Right ventricle myocardium superior (tissue), 1 donor: ENCODE measurements at regions not wholly inside any gene's neighbourhood (a gene's known extent, or its start where the extent isn't known, plus 50 kb on each side); places are given as distances from the start of the nearest gene placed in this dataset.

Experiments used
- ATAC-seq: fragments of 200-7000 bp; cut with Tn5 transposase; one replicate; pipeline ENCODE4 v1.9.1; 2020; ENCODE audit warnings: mild to moderate bottlenecking; ENCODE audit not compliant: poor library complexity
- DNase-seq: peaks from one replicate; pipeline ENCODE4 v3.0.0-alpha.2; 2020
- intact Hi-C: fragments of 100-400 bp; cut with DNase I; formaldehyde crosslinking; loops from one replicate; pipeline ENCODE4 v1.11.2; 2022
- donor health status: DM: no; HTN: yes; CAD: no; lungs with severe emphysema.

- DNase-seq, result no peak
- ATAC-seq, result no peak
- intact Hi-C loops, result no loop called here
Observed at GRCh38 chr4:155530857-155531256, 135.8 kb upstream of the GUCY1A1 start.

DNA sequence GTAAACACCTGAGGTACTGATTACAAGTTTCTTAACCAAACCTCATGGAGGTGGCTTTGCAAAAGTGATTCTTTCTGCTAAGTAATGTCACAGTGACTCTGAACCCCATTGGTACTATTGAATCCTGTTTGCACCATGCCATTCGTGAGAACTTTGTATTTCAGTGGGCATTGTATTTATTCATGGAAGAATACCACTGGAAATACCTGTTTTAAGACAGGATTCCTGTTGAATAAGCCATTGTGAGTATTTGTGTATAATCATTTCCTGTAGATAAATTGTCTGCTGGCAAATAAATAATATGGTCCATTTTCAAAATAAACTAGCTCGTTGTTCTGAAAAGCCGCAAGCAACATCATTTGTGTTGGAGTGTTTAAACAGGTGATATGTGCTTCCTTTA is 136.4 kb upstream of the GUCY1A1 start:
- DNase-seq (no peak), ATAC-seq (no peak)
- intact Hi-C loops, result no loop called here

- DNase-seq (no peak), ATAC-seq (no peak)
- intact Hi-C loops, result no loop called here
Observed at GRCh38 chr4:155529716-155530115, 136.9 kb upstream of the GUCY1A1 start.

DNA sequence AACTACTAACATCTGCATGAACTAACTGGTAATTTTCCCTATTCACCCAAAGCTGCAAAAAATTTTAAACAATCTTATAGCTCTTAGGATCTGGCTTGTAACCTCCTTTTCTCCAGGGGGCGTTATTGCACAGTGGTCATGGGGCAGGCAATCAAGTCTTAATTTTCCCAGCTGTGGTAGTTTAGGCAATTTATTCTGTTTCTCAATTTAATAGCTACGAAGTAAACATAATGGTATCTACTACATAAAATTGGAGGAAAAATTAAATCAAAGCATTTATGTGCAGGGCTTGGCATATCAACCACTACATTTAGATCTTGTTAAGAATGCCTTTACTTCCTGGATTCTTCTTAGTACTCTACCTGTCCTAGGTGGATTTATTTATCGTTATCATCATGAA is 137.4 kb upstream of the GUCY1A1 start:
- DNase-seq, result no peak
- intact Hi-C loops, result no loop called here
- no peak for ATAC-seq

GRCh38 chr4:155526452-155527169 is 140.0 kb upstream of the GUCY1A1 start:
- DNase-seq, result no peak
- intact Hi-C loops, result no loop called here
- peak; percentile 76 for ATAC-seq

DNA sequence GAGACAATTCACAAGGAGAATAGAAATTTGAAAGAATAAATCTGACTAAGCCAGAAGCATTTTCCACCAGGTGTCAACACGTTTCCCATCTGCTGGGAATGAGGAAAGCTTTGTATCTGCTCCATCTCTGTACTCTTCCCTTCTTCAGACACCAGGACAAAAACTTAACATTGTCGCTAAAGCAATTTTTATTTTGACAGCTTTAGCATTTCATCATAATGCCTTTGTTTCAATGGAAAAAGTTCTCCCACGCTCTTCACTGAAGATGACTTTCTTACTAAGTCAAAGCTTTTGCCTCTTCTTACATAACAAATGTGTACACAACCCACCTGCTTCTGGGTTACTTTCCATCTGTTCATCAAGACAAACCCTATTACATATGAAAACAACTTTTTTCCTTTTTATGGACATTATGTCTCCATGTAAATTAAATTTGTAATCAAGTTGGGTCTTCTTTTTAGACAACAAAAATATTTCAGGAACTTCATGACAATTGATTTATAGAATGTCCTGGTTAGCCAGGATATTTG is 141.7 kb upstream of the GUCY1A1 start:
- DNase-seq, result no peak
- intact Hi-C loops, result no loop called here
- no peak for ATAC-seq

DNA sequence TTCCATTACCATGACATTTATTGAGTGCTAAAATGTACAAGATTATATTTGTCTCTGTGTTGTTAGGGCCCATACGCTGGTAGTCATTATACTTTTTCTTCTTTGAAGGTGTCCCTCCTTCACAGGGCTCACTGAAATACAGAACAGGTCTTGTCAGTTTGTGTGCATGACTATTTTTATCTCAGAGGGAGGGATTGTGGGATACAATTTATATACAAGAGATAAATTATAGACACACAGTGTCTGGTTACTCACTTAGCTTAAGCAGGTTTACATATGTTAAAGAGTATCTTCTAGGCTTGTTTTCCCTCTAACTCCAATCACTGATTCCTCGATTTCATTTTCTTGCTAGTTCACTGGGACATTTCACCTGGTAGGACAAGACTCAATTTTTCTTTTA is 143.3 kb upstream of the GUCY1A1 start:
- peak; percentile 18 for ATAC-seq
- intact Hi-C loops, result no loop called here
- no peak for DNase-seq

- ATAC-seq, result no peak
- DNase-seq, result no peak
- intact Hi-C loops, result no loop called here
Observed at GRCh38 chr4:155522201-155522600, 144.4 kb upstream of the GUCY1A1 start.

- ATAC-seq, result no peak
- intact Hi-C loops, result no loop called here
- DNase-seq, result no peak
Observed at GRCh38 chr4:155521382-155521781, 144.6 kb upstream of the MAP9 start.

DNA sequence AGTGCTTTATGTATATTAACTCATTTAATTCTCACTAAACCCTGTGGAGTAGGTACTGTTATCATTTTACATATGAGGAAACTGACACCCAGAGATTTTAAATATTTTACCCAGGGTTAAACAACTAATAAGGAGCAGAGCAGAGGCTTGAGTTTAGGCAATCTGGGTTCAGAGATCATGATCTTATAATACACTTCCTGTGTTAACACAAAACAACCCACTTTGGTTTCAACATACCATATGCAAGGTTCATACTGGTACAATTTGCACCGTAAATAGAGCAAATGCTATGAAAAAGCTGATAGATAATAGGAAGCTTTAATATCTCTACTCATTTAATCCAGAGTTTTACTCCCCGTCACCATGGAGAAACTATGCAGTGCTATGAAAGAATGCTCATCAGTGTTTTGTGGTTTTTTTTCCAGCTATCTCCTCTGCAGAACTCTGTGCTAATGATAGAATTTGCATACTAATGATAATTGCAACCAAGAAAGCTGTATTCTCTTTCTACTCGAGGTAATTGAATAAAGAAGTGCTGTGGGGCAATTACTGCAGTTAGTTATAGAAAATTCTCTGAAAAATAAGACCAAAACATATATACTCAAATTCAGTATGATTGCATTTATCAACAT is 138.8 kb upstream of the MAP9 start:
- DNase-seq (no peak), ATAC-seq (no peak)
- intact Hi-C loops, result no loop called here

- intact Hi-C loops, result no loop called here
- ATAC-seq, result no peak
- no peak for DNase-seq
Observed at GRCh38 chr4:155514628-155515027, 137.9 kb upstream of the MAP9 start.

- ATAC-seq, result peak; percentile 42
- intact Hi-C loops, result no loop called here
- no peak for DNase-seq
Observed at GRCh38 chr4:155512817-155513216, 136.1 kb upstream of the MAP9 start.

DNA sequence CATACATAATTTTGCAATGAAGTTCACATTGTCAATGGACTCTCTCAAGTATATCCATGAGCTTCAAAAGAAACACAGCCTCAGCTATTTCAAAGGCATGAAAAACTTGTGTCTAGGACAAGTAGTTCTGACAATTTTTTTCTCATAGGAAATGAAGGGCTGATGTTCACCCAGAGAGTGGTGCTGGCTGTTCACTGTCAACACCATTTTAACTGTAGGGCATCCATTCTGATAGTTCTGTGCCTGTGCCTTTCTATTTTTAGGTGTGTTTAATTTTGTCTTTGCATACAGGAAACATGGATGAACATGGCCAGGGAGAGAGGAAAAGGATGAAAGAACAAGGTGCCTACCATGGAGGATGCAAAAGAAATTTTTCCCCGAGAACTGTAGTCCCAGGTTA is 135.3 kb upstream of the MAP9 start:
- intact Hi-C loops, result no loop called here
- ATAC-seq, result peak; percentile 77
- no peak for DNase-seq

- ATAC-seq (no peak), DNase-seq (no peak)
- intact Hi-C loops, result no loop called here
Observed at GRCh38 chr4:155510771-155511170, 134.0 kb upstream of the MAP9 start.

GRCh38 chr4:155509555-155509954 is 132.8 kb upstream of the MAP9 start:
- peak; percentile 63 for ATAC-seq
- DNase-seq, result no peak
- intact Hi-C loops, result no loop called here

- peak; percentile 47 for ATAC-seq
- intact Hi-C loops, result no loop called here
- peak; percentile 32 for DNase-seq
Observed at GRCh38 chr4:155506745-155507144, 130.0 kb upstream of the MAP9 start.

- no peak for ATAC-seq
- intact Hi-C loops, result no loop called here
- no peak for DNase-seq
Observed at GRCh38 chr4:155505321-155505720, 128.6 kb upstream of the MAP9 start.

GRCh38 chr4:155497306-155497705 is 120.5 kb upstream of the MAP9 start:
- DNase-seq, result no peak
- intact Hi-C loops, result no loop called here
- no peak for ATAC-seq

GRCh38 chr4:155496294-155496626 is 119.5 kb upstream of the MAP9 start:
- no peak for DNase-seq
- ATAC-seq, result peak; percentile 54

GRCh38 chr4:155495572-155496293 is 119.0 kb upstream of the MAP9 start:
- peak; percentile 73 for ATAC-seq
- DNase-seq, result no peak
- intact Hi-C loops, result no loop called here

More at GRCh38 chr4:155496294-155496626, 119.5 kb upstream of the MAP9 start:
- intact Hi-C loops, result no loop called here
